Keratinocyte (primary cell): ENCODE measurements at regions not wholly inside any gene's neighbourhood (a gene's known extent, or its start where the extent isn't known, plus 50 kb on each side); places are given as distances from the start of the nearest gene placed in this dataset.

Experiments
- CTCF ChIP-seq, 3 experiments: IDR thresholded peaks in 1 of 3; conservative IDR thresholded peaks in 1 of 3; optimal IDR thresholded peaks in 1 of 3; 2 replicates in 2 of 3; 3 replicates in 1 of 3; pipeline versions ENCODE3 to v1.5.1; 2011; ENCODE audit warnings: low read length in 3 of 3, mild to moderate bottlenecking in 3 of 3, moderate library complexity in 2 of 3, control low read depth in 1 of 3, inconsistent platforms in 1 of 3; ENCODE audit not compliant: insufficient read depth in 2 of 3; ENCODE audit errors: extremely low read depth in 1 of 3
- EZH2 ChIP-seq: IDR thresholded peaks from one replicate; pipeline ENCODE4 v1.6.1; 2012; ENCODE audit warnings: inconsistent platforms, mild to moderate bottlenecking, low read length, moderate library complexity

- no peak for TF ChIP-seq CTCF (optimal IDR thresholded peaks at IDR 0.05 in 1 of 3, IDR thresholded peaks at IDR 0.05 in 1 of 3, conservative IDR thresholded peaks at IDR 0.05 in 1 of 3; ENCODE audit: extremely low read depth in 1 of 3, insufficient read depth in 2 of 3, low read length in 3 of 3)
- no peak for TF ChIP-seq EZH2
These were observed 77.8 kb upstream of the ZNF717 start for GRCh38 chr3:75863130-75863529.
